ENCODE measurements at regions not wholly inside any gene's neighbourhood (a gene's known extent, or its start where the extent isn't known, plus 50 kb on each side); places are given as distances from the start of the nearest gene placed in this dataset.

DNA sequence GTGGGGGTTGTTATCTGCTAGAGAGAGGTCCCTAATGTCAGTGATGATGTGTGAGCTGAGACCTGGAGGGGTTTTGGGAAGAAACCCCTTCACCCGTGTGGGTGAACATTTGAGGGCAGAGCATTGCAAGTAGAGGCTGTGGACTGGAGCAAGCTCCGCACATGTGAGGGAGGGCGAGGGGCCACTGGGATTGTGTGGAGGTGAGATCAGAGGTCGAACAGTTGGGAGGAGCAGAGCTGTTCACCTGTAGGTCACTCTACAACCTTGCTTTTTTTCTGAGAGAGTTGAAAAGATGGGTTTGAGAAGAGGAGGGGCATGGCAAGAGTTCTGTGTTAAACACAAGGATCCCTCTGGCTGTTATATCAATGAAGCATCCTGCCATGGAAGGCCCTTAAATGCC lies 480.4 kb upstream of the ZNF608 start:
- ATAC-seq: no peak
- H3K27me3 ChIP-seq (ENCODE audit: low read depth): no peaks in the 10 kb centered on the region
- intact Hi-C loops (cut with DNase I): no loop called here
- H3K9me3 ChIP-seq: no peaks in the 10 kb centered on the region
- H3K4me3 ChIP-seq: no peak overlapping the region
- H3K27ac ChIP-seq: no peak overlapping the region
- H3K36me3 ChIP-seq: no peaks in the 10 kb centered on the region
- TF ChIP-seq, protein P1, sequence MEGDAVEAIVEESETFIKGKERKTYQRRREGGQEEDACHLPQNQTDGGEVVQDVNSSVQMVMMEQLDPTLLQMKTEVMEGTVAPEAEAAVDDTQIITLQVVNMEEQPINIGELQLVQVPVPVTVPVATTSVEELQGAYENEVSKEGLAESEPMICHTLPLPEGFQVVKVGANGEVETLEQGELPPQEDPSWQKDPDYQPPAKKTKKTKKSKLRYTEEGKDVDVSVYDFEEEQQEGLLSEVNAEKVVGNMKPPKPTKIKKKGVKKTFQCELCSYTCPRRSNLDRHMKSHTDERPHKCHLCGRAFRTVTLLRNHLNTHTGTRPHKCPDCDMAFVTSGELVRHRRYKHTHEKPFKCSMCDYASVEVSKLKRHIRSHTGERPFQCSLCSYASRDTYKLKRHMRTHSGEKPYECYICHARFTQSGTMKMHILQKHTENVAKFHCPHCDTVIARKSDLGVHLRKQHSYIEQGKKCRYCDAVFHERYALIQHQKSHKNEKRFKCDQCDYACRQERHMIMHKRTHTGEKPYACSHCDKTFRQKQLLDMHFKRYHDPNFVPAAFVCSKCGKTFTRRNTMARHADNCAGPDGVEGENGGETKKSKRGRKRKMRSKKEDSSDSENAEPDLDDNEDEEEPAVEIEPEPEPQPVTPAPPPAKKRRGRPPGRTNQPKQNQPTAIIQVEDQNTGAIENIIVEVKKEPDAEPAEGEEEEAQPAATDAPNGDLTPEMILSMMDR (IDR thresholded peaks at IDR 0.05): no peak
- DNase-seq: no peak
- no peaks in the 10 kb centered on the region for H3K4me1 ChIP-seq

DNA sequence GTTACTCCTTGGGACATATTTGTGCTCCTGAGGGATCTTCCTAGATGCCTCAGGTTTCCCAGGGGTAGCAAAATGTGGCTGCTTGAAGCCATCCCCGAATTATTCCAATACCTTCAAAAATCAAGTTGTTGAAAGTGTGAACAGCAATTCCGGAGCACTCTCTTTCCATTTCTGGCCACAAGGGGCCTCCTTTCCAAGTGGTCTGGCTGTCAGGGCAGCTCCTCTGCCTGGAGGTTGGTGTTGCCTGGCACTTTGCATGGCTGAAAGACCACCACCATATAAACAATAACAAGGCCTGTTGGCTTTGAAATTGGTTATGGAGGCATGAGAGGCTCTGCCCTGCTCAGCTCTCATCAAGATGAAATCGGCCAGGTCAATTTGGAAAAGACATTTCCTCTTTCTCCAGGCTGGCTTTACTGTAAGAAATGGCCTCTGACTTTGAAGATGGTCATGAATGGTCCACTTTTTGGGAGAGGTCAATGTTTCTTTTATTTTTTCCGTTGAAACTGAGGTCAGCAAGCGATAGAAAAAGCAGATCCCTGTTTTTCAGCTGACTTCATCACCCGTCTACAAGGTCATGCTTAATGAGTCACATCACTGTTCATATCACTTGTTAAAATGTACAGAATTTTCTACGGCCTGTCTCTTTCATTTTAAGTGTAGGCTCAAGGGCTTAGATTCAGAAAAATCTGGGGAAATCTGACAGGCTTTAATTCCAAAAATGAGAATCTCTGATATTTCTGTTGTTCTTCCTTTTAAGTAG lies 481.1 kb upstream of the ZNF608 start:
- Histone ChIP-seq H3K4me1 (no peaks in the 10 kb centered on the region), H3K36me3 (no peaks in the 10 kb centered on the region), H3K27me3 (ENCODE audit: low read depth) (no peaks in the 10 kb centered on the region), H3K27ac (no peak overlapping the region), H3K4me3 (no peak overlapping the region), H3K9me3 (no peaks in the 10 kb centered on the region)
- no peak for ATAC-seq
- intact Hi-C loops (cut with DNase I): no loop called here
- TF ChIP-seq, protein P1 (IDR thresholded peaks at IDR 0.05): peak; percentile 28
- DNase-seq: no peak

DNA sequence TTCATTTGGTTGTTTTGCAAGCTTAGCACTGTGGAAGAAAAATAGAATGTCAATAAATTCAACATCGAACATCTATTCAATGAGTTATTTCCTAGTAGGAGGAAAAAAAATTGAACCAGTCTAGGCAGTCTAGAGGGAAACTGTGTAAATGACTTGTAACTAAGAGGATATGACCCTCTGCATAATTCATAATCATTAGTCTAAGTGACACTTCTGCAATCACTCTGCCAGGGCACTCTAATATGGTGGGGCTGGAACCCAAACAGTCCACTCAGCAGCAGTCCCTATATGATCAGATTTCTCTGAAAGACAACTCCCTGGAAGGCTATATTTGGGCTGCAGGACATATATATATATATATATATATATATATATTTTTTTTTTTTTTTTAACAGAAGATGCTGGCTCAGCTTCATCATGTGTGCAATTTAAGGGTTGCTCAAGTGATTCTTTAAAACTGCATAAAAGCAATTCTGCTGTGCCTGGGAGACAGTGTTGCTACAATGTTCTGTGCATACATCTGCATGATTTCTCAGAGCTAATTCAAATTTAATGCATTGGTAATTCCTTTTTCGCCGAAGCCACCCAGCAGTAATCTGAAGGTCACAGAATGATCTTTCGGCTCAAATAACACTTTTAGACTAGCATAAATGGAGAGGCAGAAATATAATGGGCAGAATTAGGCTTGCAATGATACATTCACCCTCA lies 482.1 kb upstream of the ZNF608 start:
- intact Hi-C loops (cut with DNase I): no loop called here
- Histone ChIP-seq H3K9me3 (no peaks in the 10 kb centered on the region), H3K4me1 (no peaks in the 10 kb centered on the region), H3K36me3 (no peaks in the 10 kb centered on the region), H3K27me3 (ENCODE audit: low read depth) (no peaks in the 10 kb centered on the region), H3K27ac (no peak overlapping the region), H3K4me3 (no peak overlapping the region)
- ATAC-seq (no peak), DNase-seq (no peak)
- TF ChIP-seq, protein P1 (IDR thresholded peaks at IDR 0.05): no peak

DNA sequence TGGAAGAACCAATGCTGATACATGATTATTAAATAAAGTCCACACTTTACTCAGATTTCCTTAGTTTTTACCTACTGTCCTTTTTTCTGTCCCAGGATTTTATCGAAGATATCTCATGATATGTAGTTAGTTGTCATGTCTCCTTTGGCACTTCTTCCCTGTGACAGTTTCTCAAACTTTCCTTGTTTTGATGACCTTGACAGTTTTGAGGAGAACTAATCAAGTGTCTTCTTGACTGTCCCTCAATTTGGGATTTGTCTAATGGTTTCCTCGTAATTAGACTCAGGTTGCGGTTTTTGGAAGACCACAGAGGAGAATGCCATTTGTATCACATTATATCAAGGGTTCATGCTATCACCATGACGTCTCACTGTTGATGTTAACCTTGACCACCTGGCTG lies 483.1 kb upstream of the ZNF608 start:
- Histone ChIP-seq H3K27me3 (ENCODE audit: low read depth) (no peaks in the 10 kb centered on the region), H3K27ac (no peak overlapping the region), H3K9me3 (no peaks in the 10 kb centered on the region), H3K4me3 (no peak overlapping the region), H3K4me1 (no peaks in the 10 kb centered on the region), H3K36me3 (no peaks in the 10 kb centered on the region)
- intact Hi-C loops (cut with DNase I): no loop called here
- TF ChIP-seq, protein P1 (IDR thresholded peaks at IDR 0.05): no peak
- no peak for DNase-seq
- ATAC-seq: no peak

DNA sequence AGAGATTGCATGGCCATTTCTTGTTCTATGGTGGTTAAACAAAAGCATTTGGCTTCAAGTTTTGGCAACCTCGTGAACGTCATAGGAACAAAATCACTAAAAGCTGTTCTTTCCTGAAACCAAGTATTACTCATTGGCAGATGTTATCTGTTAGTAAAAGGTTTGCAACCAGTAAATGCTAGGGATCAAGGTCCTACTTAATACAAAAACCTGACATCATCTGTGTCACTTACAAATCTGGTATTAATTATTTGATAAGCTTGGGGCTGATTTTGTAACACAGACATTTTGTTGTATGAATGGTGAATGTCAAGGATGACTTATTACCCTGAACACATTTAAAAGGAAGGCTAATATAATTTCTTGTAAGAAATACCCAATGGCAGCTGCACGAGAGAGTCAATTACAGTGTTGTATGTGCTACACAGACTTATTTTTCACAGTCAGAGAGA lies 486.4 kb upstream of the ZNF608 start:
- Histone ChIP-seq H3K4me3 (no peak overlapping the region), H3K27me3 (ENCODE audit: low read depth) (no peaks in the 10 kb centered on the region), H3K9me3 (no peaks in the 10 kb centered on the region), H3K27ac (no peak overlapping the region), H3K4me1 (no peaks in the 10 kb centered on the region), H3K36me3 (no peaks in the 10 kb centered on the region)
- TF ChIP-seq, protein P1 (IDR thresholded peaks at IDR 0.05): no peak
- ATAC-seq: no peak
- intact Hi-C loops (cut with DNase I): no loop called here
- DNase-seq: no peak
